Neural crest cell (in vitro differentiated cells): ENCODE measurements at regions not wholly inside any gene's neighbourhood (a gene's known extent, or its start where the extent isn't known, plus 50 kb on each side); places are given as distances from the start of the nearest gene placed in this dataset.

Experiments used
- DNase-seq: peaks from one replicate; pipeline ENCODE4 v3.0.0; 2021; ENCODE audit warnings: low read depth, mixed read lengths, low spot score
- H3K27ac Mint-ChIP-seq: one replicate; pipeline ENCODE4 v1.8.0; 2021; ENCODE audit warnings: mild to moderate bottlenecking, mixed read lengths; ENCODE audit not compliant: unreplicated experiment
- H3K27me3 Mint-ChIP-seq: 2 replicates; pipeline ENCODE4 v1.8.0; 2021; ENCODE audit warnings: low read depth, mild to moderate bottlenecking, mixed read lengths
- H3K36me3 Mint-ChIP-seq: 2 replicates; pipeline ENCODE4 v1.8.0; 2021; ENCODE audit warnings: low read depth, mild to moderate bottlenecking, mixed read lengths
- H3K4me1 Mint-ChIP-seq: 2 replicates; pipeline ENCODE4 v1.8.0; 2021; ENCODE audit warnings: mixed read lengths
- H3K4me3 Mint-ChIP-seq: one replicate; pipeline ENCODE4 v1.8.0; 2021; ENCODE audit warnings: mild to moderate bottlenecking, mixed read lengths
- H3K9me3 Mint-ChIP-seq: 2 replicates; pipeline ENCODE4 v1.8.0; 2021; ENCODE audit warnings: mixed read lengths
- CTCF ChIP-seq: fragments of 200-600 bp; sonication (generic); conservative IDR thresholded peaks from 2 replicates; pipeline ENCODE4 v1.5.0; 2021; ENCODE audit warnings: antibody characterized with exemption, mild to moderate bottlenecking

GRCh38 chr5:8234179-8234770 is 365.3 kb downstream of the MTRR start:
- peaks cover 2% of the 10 kb centered on the region for H3K9me3 Mint-ChIP-seq
- DNase-seq = no peak
- H3K4me3 Mint-ChIP-seq = no peak overlapping the region
- no peak for TF ChIP-seq CTCF
- H3K36me3 Mint-ChIP-seq = no peaks in the 10 kb centered on the region
- no peaks in the 10 kb centered on the region for H3K27me3 Mint-ChIP-seq
- H3K4me1 Mint-ChIP-seq = peaks cover 4% of the 10 kb centered on the region
- H3K27ac Mint-ChIP-seq = no peak overlapping the region

GRCh38 chr5:8238080-8238479 is 369.1 kb downstream of the MTRR start:
- DNase-seq = no peak
- H3K9me3 Mint-ChIP-seq = peaks cover 2% of the 10 kb centered on the region
- no peak for TF ChIP-seq CTCF

GRCh38 chr5:8239198-8239597 is 370.2 kb downstream of the MTRR start:
- TF ChIP-seq CTCF = no peak
- no peak for DNase-seq
- Mint-ChIP-seq H3K4me3 (no peak overlapping the region), H3K27me3 (no peaks in the 10 kb centered on the region), H3K9me3 (peaks cover 2% of the 10 kb centered on the region), H3K27ac (no peak overlapping the region), H3K4me1 (peaks cover 4% of the 10 kb centered on the region), H3K36me3 (no peaks in the 10 kb centered on the region)

More at GRCh38 chr5:8238080-8238479, 369.1 kb downstream of the MTRR start:
- Mint-ChIP-seq H3K4me3 (no peak overlapping the region), H3K27ac (no peak overlapping the region), H3K36me3 (no peaks in the 10 kb centered on the region), H3K4me1 (peaks cover 4% of the 10 kb centered on the region), H3K27me3 (no peaks in the 10 kb centered on the region)

GRCh38 chr5:8239646-8240045 is 370.7 kb downstream of the MTRR start:
- Mint-ChIP-seq H3K4me1 (peaks cover 6% of the 10 kb centered on the region), H3K9me3 (peaks cover 2% of the 10 kb centered on the region), H3K27me3 (no peaks in the 10 kb centered on the region), H3K27ac (no peak overlapping the region), H3K36me3 (no peaks in the 10 kb centered on the region), H3K4me3 (no peak overlapping the region)
- no peak for TF ChIP-seq CTCF
- DNase-seq = no peak

GRCh38 chr5:8241076-8241475 is 372.1 kb downstream of the MTRR start:
- peaks cover 14% of the 10 kb centered on the region for H3K4me1 Mint-ChIP-seq
- H3K4me3 Mint-ChIP-seq = no peak overlapping the region
- peaks cover 2% of the 10 kb centered on the region for H3K9me3 Mint-ChIP-seq
- TF ChIP-seq CTCF = no peak
- no peaks in the 10 kb centered on the region for H3K36me3 Mint-ChIP-seq
- DNase-seq = no peak
- no peaks in the 10 kb centered on the region for H3K27me3 Mint-ChIP-seq
- no peak overlapping the region for H3K27ac Mint-ChIP-seq
